ENCODE measurements at regions not wholly inside any gene's neighbourhood (a gene's known extent, or its start where the extent isn't known, plus 50 kb on each side); places are given as distances from the start of the nearest gene placed in this dataset.

- CTCF ChIA-PET: no interaction called here
- Histone ChIP-seq H3K27ac (no peak overlapping the region), H3K9me3 (ENCODE audit: insufficient read depth, low read depth) (no peaks in the 10 kb centered on the region), H3K4me2 (no peak overlapping the region), H3F3A (ENCODE audit: insufficient read depth, low read depth) (no peaks in the 10 kb centered on the region), H3K4me3 (no peak overlapping the region), H3K36me3 (ENCODE audit: low read depth) (no peaks in the 10 kb centered on the region), H3K4me1 (replicated peaks; ENCODE audit: insufficient read depth) (no peaks in the 10 kb centered on the region), H4K20me1 (ENCODE audit: insufficient read depth) (no peaks in the 10 kb centered on the region), H3K9me2 (ENCODE audit: insufficient read depth) (no peaks in the 10 kb centered on the region), H3K79me2 (ENCODE audit: low read depth) (no peaks in the 10 kb centered on the region), H3K27me3 (ENCODE audit: insufficient read depth, low read depth) (no peaks in the 10 kb centered on the region), H2AFZ (no peak overlapping the region)
- BruUV-seq (replicated peaks): no TSS peak
- POLR2A ChIA-PET (ENCODE audit: unreplicated experiment): no interaction called here
- no peak for TF ChIP-seq EZH2 (IDR thresholded peaks at IDR 0.05; ENCODE audit: low read depth)
- no peak for TF ChIP-seq CTCF (conservative IDR thresholded peaks at IDR 0.05)
- no peak for DNase-seq
- intact Hi-C loops (cut with micrococcal nuclease; ENCODE audit: unreplicated experiment): no loop called here
Measured at GRCh38 chr10:120313715-120314114, 143.3 kb upstream of the PLPP4 start.

- Histone ChIP-seq H3K9me2 (ENCODE audit: insufficient read depth) (no peaks in the 10 kb centered on the region), H3K36me3 (ENCODE audit: low read depth) (no peaks in the 10 kb centered on the region), H3K4me3 (no peak overlapping the region), H3K27ac (no peak overlapping the region), H2AFZ (no peak overlapping the region), H3K9me3 (ENCODE audit: insufficient read depth, low read depth) (no peaks in the 10 kb centered on the region), H3F3A (ENCODE audit: insufficient read depth, low read depth) (no peaks in the 10 kb centered on the region), H3K79me2 (ENCODE audit: low read depth) (no peaks in the 10 kb centered on the region), H3K4me2 (no peak overlapping the region), H3K4me1 (replicated peaks; ENCODE audit: insufficient read depth) (no peaks in the 10 kb centered on the region), H4K20me1 (ENCODE audit: insufficient read depth) (no peaks in the 10 kb centered on the region), H3K27me3 (ENCODE audit: insufficient read depth, low read depth) (no peaks in the 10 kb centered on the region)
- TF ChIP-seq CTCF (conservative IDR thresholded peaks at IDR 0.05): no peak
- no peak for TF ChIP-seq EZH2 (IDR thresholded peaks at IDR 0.05; ENCODE audit: low read depth)
- POLR2A ChIA-PET (ENCODE audit: unreplicated experiment): no interaction called here
- intact Hi-C loops (cut with micrococcal nuclease; ENCODE audit: unreplicated experiment): no loop called here
- BruUV-seq (replicated peaks): no TSS peak
- DNase-seq: no peak
- CTCF ChIA-PET: no interaction called here
Measured at GRCh38 chr10:120314442-120314841, 142.6 kb upstream of the PLPP4 start.

GRCh38 chr10:120318862-120319261, 138.2 kb upstream of the PLPP4 start:
- Histone ChIP-seq H3K9me3 (ENCODE audit: insufficient read depth, low read depth) (no peaks in the 10 kb centered on the region), H4K20me1 (ENCODE audit: insufficient read depth) (no peaks in the 10 kb centered on the region), H3K9me2 (ENCODE audit: insufficient read depth) (no peaks in the 10 kb centered on the region), H3K36me3 (ENCODE audit: low read depth) (no peaks in the 10 kb centered on the region), H3K4me1 (replicated peaks; ENCODE audit: insufficient read depth) (no peaks in the 10 kb centered on the region), H3K27me3 (ENCODE audit: insufficient read depth, low read depth) (no peaks in the 10 kb centered on the region), H3K27ac (no peak overlapping the region), H3K4me2 (no peak overlapping the region), H3K4me3 (no peak overlapping the region), H3F3A (ENCODE audit: insufficient read depth, low read depth) (no peaks in the 10 kb centered on the region), H3K79me2 (ENCODE audit: low read depth) (no peaks in the 10 kb centered on the region), H2AFZ (no peak overlapping the region)
- intact Hi-C loops (cut with micrococcal nuclease; ENCODE audit: unreplicated experiment): no loop called here
- no peak for DNase-seq
- ChIA-PET CTCF (no interaction called here), POLR2A (ENCODE audit: unreplicated experiment) (no interaction called here)
- no TSS peak for BruUV-seq (replicated peaks)
- TF ChIP-seq CTCF (conservative IDR thresholded peaks at IDR 0.05): no peak
- TF ChIP-seq EZH2 (IDR thresholded peaks at IDR 0.05; ENCODE audit: low read depth): no peak
